GM12872 (cell line): ENCODE measurements at regions not wholly inside any gene's neighbourhood (a gene's known extent, or its start where the extent isn't known, plus 50 kb on each side); places are given as distances from the start of the nearest gene placed in this dataset.

Source experiments
- TF ChIP-seq, protein P1 (sequence below): IDR thresholded peaks from 3 replicates; pipeline ENCODE4 v1.5.1; 2011; ENCODE audit warnings: low read depth, mild to moderate bottlenecking, low read length, moderate library complexity; ENCODE audit not compliant: insufficient read depth

DNA sequence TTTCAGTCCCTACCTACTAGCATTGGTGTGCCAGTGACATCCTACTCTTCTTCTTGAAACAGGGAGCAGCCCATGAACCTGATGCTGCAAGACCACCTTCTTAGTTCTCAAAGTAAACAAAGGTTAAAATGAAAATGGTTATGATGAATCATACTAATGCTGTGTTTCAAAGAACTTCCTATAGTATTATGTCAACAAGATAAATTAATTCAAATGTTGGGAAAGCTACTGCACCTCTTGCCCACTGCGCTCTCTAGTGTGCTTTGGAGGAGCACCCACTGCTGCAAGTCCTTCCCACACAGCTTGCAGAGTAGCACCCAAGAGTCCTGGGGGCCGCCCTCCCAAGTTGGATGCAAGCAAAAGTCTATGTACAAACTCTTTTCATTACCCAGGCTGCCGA lies 81.1 kb downstream of the CD200R1L start:
- TF ChIP-seq, protein P1, sequence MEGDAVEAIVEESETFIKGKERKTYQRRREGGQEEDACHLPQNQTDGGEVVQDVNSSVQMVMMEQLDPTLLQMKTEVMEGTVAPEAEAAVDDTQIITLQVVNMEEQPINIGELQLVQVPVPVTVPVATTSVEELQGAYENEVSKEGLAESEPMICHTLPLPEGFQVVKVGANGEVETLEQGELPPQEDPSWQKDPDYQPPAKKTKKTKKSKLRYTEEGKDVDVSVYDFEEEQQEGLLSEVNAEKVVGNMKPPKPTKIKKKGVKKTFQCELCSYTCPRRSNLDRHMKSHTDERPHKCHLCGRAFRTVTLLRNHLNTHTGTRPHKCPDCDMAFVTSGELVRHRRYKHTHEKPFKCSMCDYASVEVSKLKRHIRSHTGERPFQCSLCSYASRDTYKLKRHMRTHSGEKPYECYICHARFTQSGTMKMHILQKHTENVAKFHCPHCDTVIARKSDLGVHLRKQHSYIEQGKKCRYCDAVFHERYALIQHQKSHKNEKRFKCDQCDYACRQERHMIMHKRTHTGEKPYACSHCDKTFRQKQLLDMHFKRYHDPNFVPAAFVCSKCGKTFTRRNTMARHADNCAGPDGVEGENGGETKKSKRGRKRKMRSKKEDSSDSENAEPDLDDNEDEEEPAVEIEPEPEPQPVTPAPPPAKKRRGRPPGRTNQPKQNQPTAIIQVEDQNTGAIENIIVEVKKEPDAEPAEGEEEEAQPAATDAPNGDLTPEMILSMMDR = no peak

DNA sequence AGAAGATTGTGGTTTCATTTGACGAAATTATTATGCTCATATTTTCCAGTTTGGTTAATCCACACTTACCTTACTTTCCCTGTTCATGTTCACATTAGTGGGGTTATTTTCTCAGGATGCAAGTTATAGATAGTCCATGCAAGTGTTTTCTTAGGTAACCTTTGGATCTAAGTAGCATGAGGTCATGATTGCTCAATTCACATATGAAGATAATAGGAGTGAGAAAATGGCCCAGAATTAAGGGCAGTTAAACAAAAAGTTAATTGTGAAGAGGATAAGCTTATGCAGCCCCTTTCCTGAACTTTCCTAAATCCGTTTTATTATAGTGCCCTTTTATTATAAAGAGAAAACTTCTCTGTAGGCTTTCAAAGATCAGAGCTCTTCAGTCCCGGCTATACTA lies 83.4 kb downstream of the CD200R1L start:
- TF ChIP-seq, protein P1 = no peak

DNA sequence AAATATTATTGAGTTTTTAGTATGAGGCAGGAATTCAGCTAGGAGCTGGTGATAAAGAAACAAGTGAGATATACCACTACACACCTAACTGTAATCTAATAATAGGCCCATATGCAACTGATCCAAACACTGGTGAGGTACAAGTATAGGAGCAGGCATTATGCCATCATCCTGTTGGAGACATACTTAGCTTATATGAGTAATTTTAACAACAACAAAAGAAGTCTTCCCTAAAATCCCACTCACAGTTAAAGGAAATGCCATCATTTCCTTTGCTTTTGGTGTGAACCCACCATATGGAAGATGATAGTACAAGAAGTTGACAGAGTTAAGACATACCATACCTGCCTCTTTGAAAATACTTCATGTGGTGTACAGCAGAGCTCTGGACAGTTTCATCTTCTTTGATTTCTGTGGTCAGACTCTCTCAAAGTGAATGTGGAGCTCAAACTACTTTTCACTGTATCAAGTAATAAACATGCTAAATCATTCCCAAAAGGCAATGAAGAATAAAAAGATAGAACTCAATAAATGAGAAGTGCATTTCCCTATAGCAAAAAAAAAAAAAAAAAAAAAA lies 85.5 kb downstream of the CD200R1L start:
- TF ChIP-seq, protein P1 = no peak

DNA sequence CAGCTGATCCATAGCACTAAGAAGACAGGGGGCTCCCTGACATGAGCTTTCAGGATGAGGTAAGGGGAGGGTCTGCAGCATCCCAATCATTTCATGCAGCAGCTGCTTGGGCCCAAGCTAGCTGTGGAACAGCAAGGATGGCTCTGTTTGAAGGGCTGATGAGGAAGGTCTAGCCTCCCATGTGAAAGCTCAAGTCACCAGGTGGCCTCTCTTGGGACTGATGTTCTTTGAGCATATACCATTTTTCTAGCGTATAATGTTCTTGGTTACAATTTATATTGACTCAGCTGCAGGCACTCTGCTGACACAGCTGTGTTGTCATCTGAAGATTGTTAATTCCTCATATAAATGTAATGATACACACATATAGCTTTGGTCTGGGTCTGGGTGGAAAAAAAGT lies 87.0 kb downstream of the CD200R1L start:
- TF ChIP-seq, protein P1 = no peak

DNA sequence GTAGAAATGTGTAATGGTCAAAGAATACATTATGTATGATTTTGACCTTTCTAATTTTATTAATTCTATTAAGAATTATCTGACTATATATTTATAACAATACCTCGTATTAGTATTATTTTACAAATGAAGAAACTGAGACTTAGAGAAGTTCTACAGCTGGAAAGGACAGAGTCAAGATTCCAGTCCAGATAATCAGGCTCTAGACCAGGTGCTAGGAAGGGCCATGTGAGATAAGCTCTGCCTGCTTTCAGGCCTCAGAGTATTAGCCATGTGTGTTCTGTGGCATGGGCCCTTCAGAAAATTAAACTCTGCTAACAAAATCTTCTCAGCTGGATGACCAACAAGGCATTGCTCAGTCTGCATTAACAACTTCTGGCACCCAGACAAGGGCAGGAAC lies 87.5 kb downstream of the CD200R1L start:
- TF ChIP-seq, protein P1 = no peak

DNA sequence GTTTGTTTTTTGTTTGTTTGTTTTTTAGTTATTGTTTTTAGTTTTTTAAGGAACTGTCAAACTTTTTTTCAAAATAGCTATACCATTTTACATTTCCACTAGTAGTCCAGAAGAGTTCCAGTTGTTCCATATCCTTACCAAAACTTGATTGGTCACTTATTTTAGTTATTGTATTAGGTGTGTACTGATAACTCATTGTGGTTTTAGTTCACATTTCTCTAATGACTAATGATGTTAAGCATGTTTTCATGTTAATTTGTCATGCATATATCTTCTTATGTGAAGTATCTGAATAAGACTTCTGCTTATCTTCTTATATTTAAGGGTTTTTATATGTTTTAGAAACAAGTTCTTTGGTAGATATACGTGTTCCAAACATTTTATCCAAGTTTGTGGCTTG lies 89.5 kb downstream of the CD200R1L start:
- TF ChIP-seq, protein P1 = no peak

DNA sequence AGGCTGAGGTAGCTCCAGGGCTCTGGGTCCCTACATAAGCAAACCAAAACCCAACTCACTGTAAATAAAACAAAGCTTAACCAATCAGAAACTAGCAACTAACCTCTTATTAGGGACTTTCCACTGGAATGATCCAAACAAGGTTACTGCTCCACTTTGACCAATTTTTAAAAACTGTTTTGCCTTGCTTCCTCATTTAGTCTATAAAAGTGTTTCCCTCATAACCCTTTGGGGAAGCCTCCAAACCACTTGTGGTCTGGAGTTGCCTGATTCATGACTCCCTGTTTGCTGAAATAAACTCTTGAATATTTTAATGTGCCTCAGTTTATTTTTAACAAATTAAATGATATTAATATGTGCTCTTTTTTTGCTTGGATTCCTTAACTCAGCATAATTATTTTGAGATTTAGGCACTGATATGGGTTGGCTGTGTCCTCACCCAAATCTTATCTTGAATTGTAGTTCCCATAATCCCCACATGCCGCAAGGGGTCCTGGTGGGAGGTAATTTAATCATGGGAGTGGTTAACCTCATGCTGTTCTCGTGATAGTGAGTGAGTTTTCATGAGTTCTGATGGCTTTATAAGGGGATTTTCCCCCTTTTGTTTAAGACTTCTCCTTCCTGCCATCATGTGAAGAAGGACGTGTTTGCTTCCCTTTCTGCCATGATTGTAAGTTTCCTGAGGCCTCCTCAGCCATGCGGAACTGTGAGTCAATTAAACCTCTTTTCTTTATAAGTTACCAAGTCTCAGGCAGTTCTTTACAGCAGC lies 90.6 kb downstream of the CD200R1L start:
- TF ChIP-seq, protein P1 = no peak
